ENCODE measurements at regions not wholly inside any gene's neighbourhood (a gene's known extent, or its start where the extent isn't known, plus 50 kb on each side); places are given as distances from the start of the nearest gene placed in this dataset.

DNA sequence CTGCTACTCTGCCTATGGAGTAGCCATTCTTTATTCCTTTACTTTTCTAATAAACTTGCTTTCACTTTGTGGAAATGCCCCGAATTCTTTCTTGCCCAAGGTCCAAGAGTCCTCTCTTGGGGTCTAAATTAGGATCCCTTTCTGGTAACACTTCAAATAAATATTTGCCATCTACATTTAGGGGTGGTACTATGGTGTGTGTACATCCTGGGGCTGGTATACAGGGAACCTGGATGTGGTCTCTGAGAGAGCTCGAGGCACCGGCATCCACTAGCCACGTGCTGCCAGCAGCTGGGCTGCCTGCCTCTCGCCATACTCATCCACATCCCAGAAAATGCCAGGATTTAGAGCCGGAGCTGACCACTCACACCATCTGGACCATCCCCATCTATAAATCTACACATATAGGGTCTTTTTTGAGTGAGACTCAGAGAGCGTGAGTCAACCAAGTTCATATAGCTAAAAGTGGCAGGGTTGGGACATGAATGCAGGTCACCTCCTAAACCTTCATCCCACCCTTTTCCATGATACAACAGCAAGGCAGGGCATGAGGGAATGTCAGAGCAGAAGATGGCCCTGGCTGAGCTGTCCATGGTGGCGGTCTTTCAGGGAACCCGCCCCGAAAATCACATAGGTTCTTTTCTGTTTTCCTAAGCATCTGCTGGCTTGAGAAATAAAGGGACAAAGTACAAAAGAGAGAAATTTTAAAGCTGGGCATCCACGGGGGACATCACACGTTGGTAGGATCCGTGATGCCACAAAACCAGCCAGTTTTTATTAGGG, 76.6 kb upstream of the F3 start:
- no peak for DNase-seq

GRCh38 chr1:94617134-94617805, 75.7 kb upstream of the F3 start:
- DNase-seq, result no peak

DNA sequence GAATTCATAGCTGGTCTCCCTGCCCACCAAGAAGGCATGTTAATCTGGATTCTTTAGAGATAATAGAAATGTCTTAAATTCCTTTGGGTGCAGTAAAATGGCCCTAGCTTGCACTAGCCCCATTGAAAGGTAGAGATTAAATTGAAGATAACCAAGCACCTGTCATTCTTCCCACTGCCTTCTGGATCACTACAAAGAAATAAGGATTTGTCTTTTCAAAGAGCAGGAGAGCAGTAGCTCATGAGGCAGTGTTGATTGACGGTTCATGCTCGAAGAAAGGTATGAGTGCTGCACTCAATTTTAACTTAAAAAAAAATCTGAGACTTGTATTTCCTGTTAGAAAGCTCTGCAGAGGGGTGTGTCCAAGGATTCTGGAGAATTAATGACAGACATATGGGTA, 74.9 kb upstream of the F3 start:
- DNase-seq, result no peak

- peak in 1 of 51 donors; percentile 2 for DNase-seq
Measured at GRCh38 chr1:94614996-94615395, 73.4 kb upstream of the F3 start.

GRCh38 chr1:94614168-94614815, 72.7 kb upstream of the F3 start:
- no peak for DNase-seq

- DNase-seq, result no peak
Measured at GRCh38 chr1:94612525-94613204, 71.1 kb upstream of the F3 start.

- no peak for DNase-seq
Measured at GRCh38 chr1:94611681-94612475, 70.3 kb upstream of the F3 start.

- DNase-seq, result no peak
Measured at GRCh38 chr1:94609619-94610018, 68.1 kb upstream of the F3 start.

- DNase-seq, result no peak
Measured at GRCh38 chr1:94608852-94609530, 67.4 kb upstream of the F3 start.

DNA sequence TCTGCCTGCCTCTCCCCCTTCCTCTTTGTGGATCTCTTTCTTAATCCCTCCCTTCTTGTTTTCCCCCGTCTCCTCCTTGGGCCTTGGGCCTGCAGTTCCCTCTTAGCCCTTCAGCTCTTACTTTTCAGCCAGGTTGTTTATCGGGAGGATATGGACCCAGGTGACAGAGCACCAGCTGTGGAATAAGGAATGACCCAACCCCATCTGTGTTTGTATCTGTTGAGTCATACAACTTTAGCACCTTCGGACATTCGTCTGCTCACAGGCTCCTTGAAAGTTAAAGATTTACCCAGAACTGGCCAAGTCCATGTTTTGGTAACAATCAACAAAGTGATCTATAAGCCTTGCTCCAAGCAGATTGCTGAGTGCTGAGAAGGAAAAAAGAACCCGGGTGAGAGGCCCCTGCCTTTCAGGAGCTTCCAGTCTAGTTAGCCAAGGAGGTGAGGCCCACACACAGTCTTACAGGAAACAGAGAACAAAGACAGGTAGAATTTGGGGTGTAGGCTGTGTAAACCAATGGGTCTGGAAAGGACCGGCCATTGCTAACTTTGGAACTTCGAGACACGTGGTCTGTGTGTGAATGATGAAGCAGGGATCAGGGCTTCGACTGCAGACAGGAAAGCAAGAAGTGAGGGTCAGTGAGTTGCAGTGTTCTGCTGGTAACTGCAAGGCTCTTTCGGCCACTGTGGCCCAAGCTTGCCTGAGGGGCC, 66.7 kb upstream of the F3 start:
- DNase-seq, result no peak

- DNase-seq, result no peak
Measured at GRCh38 chr1:94607398-94607797, 65.8 kb upstream of the F3 start.

DNA sequence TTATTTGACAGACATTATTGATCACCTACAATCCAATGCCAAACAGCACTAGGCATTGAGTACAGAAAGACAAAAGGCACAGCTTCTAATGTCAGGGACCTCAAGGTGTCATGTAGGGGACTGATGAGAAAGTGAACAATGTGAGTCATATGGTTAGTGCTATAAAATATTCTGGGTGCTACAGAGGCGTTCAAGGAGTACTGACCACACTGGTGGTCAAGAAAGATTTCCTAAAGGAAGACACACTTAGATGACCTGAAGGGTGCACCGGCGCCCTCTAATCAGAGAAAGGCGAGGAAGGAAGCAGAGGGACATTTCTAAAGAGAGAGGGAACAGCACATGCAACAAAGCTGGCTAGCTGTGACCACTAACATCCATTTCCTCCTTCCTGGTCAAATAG, 64.9 kb upstream of the F3 start:
- DNase-seq, result no peak

DNA sequence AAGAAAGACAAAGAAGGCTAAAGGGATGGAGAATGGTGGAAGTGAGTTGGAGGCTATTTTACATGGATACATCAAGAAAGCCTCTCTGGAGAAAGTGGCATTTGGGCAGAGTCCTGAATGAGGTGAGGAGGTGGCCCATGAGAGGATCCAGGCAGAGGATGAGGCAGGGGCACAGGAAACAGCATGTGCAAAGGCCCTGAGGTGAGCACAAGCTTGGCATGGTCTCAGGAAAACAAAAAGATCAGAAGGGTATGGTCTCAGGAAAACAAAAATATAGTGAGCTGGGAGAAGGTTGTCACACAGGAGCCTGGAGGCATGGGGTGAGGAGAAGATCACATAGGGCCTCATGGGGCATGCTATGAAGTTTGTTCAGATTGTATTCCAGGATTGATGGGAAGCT, 62.1 kb upstream of the F3 start:
- DNase-seq, result no peak

DNA sequence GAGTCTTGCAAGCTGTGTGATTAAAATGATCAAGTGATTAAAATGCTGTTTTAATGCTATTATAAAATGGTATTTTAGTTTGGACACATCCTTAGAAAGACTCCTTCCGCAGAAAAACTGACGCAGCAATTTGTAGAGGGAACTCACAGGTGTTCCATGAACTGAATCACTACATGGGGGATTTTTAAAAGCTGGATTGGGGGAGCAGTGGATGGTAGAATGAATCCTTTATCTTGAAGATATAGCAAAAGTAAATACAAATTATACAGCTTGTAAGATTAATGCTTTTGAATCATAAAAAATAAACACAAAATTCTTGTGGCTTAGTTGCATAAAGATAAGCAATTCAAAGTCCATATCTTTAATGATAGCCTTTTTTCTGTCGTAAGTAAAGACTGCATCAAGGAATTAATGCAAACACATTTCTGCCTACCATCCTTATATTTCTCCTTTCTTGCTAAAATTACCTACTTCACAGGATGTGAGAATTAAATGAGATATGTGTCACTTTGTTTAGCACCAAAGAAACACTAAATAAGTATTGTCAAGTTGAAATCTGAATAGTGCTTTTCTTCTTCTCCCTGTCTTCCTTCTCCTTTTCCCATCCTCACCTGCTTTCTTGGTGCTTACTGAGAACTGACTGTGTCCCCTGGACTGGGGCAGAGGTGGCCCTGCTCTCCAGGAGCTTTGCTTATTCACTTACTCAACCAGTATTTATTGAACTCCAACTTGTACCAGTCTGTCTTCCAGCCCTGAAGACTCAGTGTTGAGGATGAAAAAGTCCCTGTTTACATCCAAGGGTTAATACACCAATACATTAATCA, 61.5 kb upstream of the F3 start:
- DNase-seq, result no peak

- peak in 1 of 51 donors; percentile 18 for DNase-seq
Measured at GRCh38 chr1:94602316-94602715, 60.8 kb upstream of the F3 start.

- DNase-seq, result no peak
Measured at GRCh38 chr1:94600556-94600955, 59.0 kb upstream of the F3 start.

DNA sequence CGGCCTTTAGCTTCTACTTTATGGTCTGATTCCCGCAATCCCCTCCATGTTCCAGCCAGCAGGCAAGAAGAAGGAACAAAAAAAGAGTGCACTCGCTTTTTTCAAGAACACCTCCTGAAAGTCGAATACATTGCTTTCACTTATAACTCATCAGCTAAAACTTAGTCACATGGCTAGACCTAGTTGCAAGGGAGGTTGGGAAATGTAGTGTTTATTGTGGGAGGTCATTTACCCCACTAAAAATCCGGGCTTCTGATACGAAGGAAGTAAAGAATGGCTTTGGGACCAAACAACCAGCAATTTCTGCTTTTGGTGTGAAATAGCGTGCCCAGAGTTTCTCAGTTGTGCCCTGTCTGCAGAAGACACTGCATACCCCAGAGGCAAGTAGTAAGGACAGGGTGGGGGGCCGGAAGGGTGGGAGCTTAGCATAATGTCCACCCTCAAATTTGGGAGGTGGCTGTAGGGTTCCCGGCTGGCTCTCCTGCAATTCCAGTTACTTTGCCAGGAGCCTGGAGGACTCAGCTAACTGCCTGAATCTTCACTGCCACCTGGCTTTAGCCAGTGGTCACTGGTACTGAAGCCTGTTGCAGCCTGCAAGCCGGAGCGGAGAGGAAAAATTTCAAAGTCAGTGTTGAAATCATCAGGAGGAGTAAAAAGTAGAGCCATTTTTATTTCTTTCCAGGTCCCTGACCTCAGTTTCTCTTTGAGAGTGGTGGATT, 57.7 kb upstream of the F3 start:
- DNase-seq, result peak in 23 of 51 donors; percentile 5 to 60 (median 28)

DNA sequence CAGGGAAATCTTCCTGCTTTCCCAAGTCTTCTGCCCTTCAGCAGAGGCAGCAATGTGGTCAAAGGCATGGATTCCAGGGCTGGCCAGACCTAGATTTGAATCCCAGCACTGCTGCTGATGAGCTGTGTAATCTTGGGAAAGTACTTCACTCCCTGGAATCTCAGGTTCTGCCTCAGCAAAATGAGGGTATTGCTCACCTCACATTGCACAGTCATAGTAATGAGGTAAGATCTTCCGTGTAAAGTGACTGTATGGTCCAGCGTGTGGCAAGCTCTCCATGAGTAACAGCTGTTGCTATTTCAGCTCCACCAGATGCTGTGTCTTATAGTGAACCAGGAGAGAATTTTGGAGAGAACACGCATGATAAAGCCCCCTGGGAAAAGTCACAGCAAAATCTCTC, 56.1 kb upstream of the F3 start:
- no peak for DNase-seq
